GM23338 (cell line): ENCODE measurements at regions not wholly inside any gene's neighbourhood (a gene's known extent, or its start where the extent isn't known, plus 50 kb on each side); places are given as distances from the start of the nearest gene placed in this dataset.

Experiments used
- ATAC-seq: fragments of 200-7000 bp; cut with Tn5 transposase; 3 replicates; pipeline ENCODE4 v1.9.1; 2020
- DNase-seq: peaks from one replicate; pipeline ENCODE4 v3.0.0-alpha.2; 2015; ENCODE audit warnings: low spot score
- H2AFZ ChIP-seq: fragments of 200-600 bp; sonication (generic); 2 replicates; pipeline ENCODE4 v1.8.0; 2016; ENCODE audit warnings: antibody characterized with exemption, mild to moderate bottlenecking, moderate library complexity
- H3F3A ChIP-seq: fragments of 200-600 bp; sonication (generic); replicated peaks from 2 replicates; pipeline ENCODE4 v1.8.0; 2017; ENCODE audit warnings: antibody characterized with exemption, mixed run types, low read depth
- H3K27ac ChIP-seq: fragments of 200-600 bp; sonication (generic); 2 replicates; pipeline ENCODE4 v1.6.1; 2016; ENCODE audit warnings: low read depth
- H3K27me3 ChIP-seq: fragments of 200-600 bp; sonication (generic); 2 replicates; pipeline ENCODE4 v1.8.0; 2016; ENCODE audit warnings: mild to moderate bottlenecking, mixed run types, moderate library complexity; ENCODE audit not compliant: insufficient read depth
- H3K36me3 ChIP-seq: fragments of 200-600 bp; sonication (generic); 2 replicates; pipeline ENCODE4 v1.8.0; 2016; ENCODE audit warnings: mild to moderate bottlenecking; ENCODE audit not compliant: insufficient read depth
- H3K4me1 ChIP-seq: fragments of 200-600 bp; sonication (generic); 2 replicates; pipeline ENCODE4 v1.8.0; 2016; ENCODE audit warnings: mild to moderate bottlenecking, moderate library complexity; ENCODE audit not compliant: insufficient read depth
- H3K4me2 ChIP-seq: fragments of 200-600 bp; sonication (generic); 2 replicates; pipeline ENCODE4 v1.7.1; 2017; ENCODE audit warnings: mixed run types
- H3K4me3 ChIP-seq: fragments of 200-600 bp; sonication (generic); 2 replicates; pipeline ENCODE4 v1.6.1; 2016; ENCODE audit warnings: mixed run types
- H3K79me2 ChIP-seq: fragments of 200-600 bp; sonication (generic); replicated peaks from 2 replicates; pipeline ENCODE4 v1.8.0; 2017; ENCODE audit warnings: mild to moderate bottlenecking; ENCODE audit not compliant: insufficient read depth
- H3K9me2 ChIP-seq: fragments of 200-600 bp; sonication (generic); 2 replicates; pipeline ENCODE4 v1.8.0; 2017; ENCODE audit not compliant: insufficient read depth
- H4K20me1 ChIP-seq: fragments of 200-600 bp; sonication (generic); replicated peaks from 2 replicates; pipeline ENCODE4 v1.8.0; 2017; ENCODE audit warnings: mild to moderate bottlenecking; ENCODE audit not compliant: insufficient read depth
- H3K27ac Mint-ChIP-seq: 2 replicates; pipeline ENCODE4 v1.8.0; 2020; ENCODE audit warnings: inconsistent platforms, mild to moderate bottlenecking, moderate library complexity, mixed read lengths
- H3K27me3 Mint-ChIP-seq: 3 replicates; pipeline ENCODE4 v1.8.0; 2022; ENCODE audit warnings: low read depth, mild to moderate bottlenecking, moderate library complexity, mixed read lengths, inconsistent platforms; ENCODE audit not compliant: insufficient read depth, poor library complexity
- H3K36me3 Mint-ChIP-seq: 3 replicates; pipeline ENCODE4 v1.8.0; 2021; ENCODE audit warnings: low read depth, mild to moderate bottlenecking, inconsistent platforms, moderate library complexity, mixed read lengths
- H3K4me1 Mint-ChIP-seq: 3 replicates; pipeline ENCODE4 v1.8.0; 2020; ENCODE audit warnings: mild to moderate bottlenecking, inconsistent platforms, mixed read lengths
- H3K4me3 Mint-ChIP-seq: 3 replicates; pipeline ENCODE4 v1.8.0; 2021; ENCODE audit warnings: moderate library complexity, mild to moderate bottlenecking, inconsistent platforms, mixed read lengths
- H3K9me3 Mint-ChIP-seq: 3 replicates; pipeline ENCODE4 v1.8.0; 2020; ENCODE audit warnings: moderate library complexity, mild to moderate bottlenecking, inconsistent platforms, mixed read lengths
- CREB1 ChIP-seq: fragments of 250-450 bp; sonication (Bioruptor Pico); IDR thresholded peaks from 2 replicates; pipeline ENCODE4 v1.5.0; 2020; ENCODE audit warnings: low read depth, mild to moderate bottlenecking, moderate library complexity
- EZH2 ChIP-seq: fragments of 200-600 bp; sonication (generic); IDR thresholded peaks from one replicate; pipeline ENCODE4 v1.8.0; 2017; ENCODE audit warnings: antibody characterized with exemption, mild to moderate bottlenecking, low read depth; ENCODE audit not compliant: unreplicated experiment
- EZH2phosphoT487 ChIP-seq: fragments of 200-600 bp; sonication (generic); IDR thresholded peaks from one replicate; pipeline ENCODE4 v1.8.1; 2018; ENCODE audit warnings: antibody characterized with exemption; ENCODE audit not compliant: unreplicated experiment
- JUNB ChIP-seq: IDR thresholded peaks from one replicate; pipeline ENCODE4 v1.6.1; 2016; ENCODE audit warnings: antibody characterized with exemption; ENCODE audit not compliant: unreplicated experiment
- NANOG ChIP-seq: IDR thresholded peaks from 2 replicates; pipeline ENCODE4 v1.6.1; 2016; ENCODE audit warnings: antibody characterized with exemption, borderline replicate concordance
- POLR2AphosphoS5 ChIP-seq: IDR thresholded peaks from 2 replicates; pipeline ENCODE4 v1.6.1; 2016; ENCODE audit warnings: antibody characterized with exemption, low read depth
- STAT1 ChIP-seq: IDR thresholded peaks from one replicate; pipeline ENCODE4 v1.6.1; 2016; ENCODE audit warnings: antibody characterized with exemption; ENCODE audit not compliant: unreplicated experiment
- ZNF114 ChIP-seq: fragments of 250-450 bp; sonication (Bioruptor Pico); IDR thresholded peaks from 2 replicates; pipeline ENCODE4 v1.5.0; 2020; ENCODE audit warnings: mild to moderate bottlenecking, moderate library complexity
- ZNF331 ChIP-seq: fragments of 250-450 bp; sonication (Bioruptor Pico); IDR thresholded peaks from 2 replicates; pipeline ENCODE4 v1.5.0; 2020; ENCODE audit warnings: low read depth, mild to moderate bottlenecking, moderate library complexity
- TF ChIP-seq, protein P1 (sequence below): fragments of 250-450 bp; sonication (Bioruptor Pico); IDR thresholded peaks from 2 replicates; pipeline ENCODE4 v1.5.0; 2020; ENCODE audit warnings: mild to moderate bottlenecking, moderate library complexity
- TF ChIP-seq, protein P2 (sequence below): IDR thresholded peaks from 2 replicates; pipeline ENCODE4 v1.6.1; 2016; ENCODE audit warnings: antibody characterized with exemption
- TF ChIP-seq, protein P3 (sequence below): IDR thresholded peaks from one replicate; pipeline ENCODE4 v1.6.1; 2018; ENCODE audit warnings: antibody characterized with exemption; ENCODE audit not compliant: unreplicated experiment
- TF ChIP-seq, protein P4 (sequence below), 2 experiments: fragments of 200-600 bp in 1 of 2; sonication (generic) in 1 of 2; conservative IDR thresholded peaks; 2 replicates each; pipeline versions ENCODE4 v1.5.1 to v1.6.1; 2016 to 2017; ENCODE audit warnings: antibody characterized with exemption in 2 of 2, low read depth in 2 of 2, mild to moderate bottlenecking in 2 of 2, moderate library complexity in 1 of 2

DNA sequence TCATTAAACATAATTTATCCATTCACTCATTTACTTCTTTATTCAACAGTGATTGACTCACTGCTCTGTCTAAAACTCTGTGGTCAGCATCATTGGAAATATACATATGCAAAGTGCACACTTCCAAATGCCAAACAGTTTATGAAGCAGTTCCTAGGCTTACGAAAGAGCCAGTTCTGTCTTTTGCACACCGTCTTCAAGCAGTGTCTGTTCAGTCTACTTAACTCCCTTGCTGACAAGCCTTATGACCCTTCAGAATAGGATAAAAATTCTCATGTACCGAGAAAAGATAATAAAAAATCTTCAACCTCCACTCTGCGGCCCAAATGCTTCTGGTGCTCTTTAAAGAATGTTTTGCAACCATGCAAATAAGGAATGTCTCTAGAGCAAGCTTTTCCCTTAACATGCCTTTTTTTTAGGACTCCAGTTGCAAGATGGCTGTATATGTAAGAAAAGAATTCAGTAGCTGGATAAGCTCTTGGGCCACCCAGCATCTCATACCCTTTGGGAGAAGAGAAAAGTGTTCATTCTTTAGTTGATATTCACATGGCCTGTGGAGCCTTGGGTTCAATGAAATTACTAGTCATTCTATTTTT is 1037.0 kb upstream of the SLIT2 start:
- 0 out of 3 replicates have a peak, but pooled peaks cover 3% of the 10 kb centered on the region for H3K9me3 Mint-ChIP-seq
- Histone ChIP-seq H4K20me1 (no peaks in the 10 kb centered on the region), H3K4me3 (no peak overlapping the region), H2AFZ (no peak overlapping the region), H3K36me3 (no peaks in the 10 kb centered on the region), H3K4me1 (no peaks in the 10 kb centered on the region), H3F3A (no peaks in the 10 kb centered on the region), H3K9me2 (no peaks in the 10 kb centered on the region), H3K79me2 (no peaks in the 10 kb centered on the region), H3K27ac (no peak overlapping the region), H3K27me3 (no peaks in the 10 kb centered on the region), H3K4me2 (no peak overlapping the region)
- no peak for ATAC-seq
- H3K27ac Mint-ChIP-seq: no peak overlapping the region
- peaks cover 3% of the 10 kb centered on the region; the same call in 1 of the 3 replicates for H3K36me3 Mint-ChIP-seq
- peaks cover 7% of the 10 kb centered on the region for H3K4me1 Mint-ChIP-seq
- no peak overlapping the region for H3K4me3 Mint-ChIP-seq
- TF ChIP-seq, protein P1, sequence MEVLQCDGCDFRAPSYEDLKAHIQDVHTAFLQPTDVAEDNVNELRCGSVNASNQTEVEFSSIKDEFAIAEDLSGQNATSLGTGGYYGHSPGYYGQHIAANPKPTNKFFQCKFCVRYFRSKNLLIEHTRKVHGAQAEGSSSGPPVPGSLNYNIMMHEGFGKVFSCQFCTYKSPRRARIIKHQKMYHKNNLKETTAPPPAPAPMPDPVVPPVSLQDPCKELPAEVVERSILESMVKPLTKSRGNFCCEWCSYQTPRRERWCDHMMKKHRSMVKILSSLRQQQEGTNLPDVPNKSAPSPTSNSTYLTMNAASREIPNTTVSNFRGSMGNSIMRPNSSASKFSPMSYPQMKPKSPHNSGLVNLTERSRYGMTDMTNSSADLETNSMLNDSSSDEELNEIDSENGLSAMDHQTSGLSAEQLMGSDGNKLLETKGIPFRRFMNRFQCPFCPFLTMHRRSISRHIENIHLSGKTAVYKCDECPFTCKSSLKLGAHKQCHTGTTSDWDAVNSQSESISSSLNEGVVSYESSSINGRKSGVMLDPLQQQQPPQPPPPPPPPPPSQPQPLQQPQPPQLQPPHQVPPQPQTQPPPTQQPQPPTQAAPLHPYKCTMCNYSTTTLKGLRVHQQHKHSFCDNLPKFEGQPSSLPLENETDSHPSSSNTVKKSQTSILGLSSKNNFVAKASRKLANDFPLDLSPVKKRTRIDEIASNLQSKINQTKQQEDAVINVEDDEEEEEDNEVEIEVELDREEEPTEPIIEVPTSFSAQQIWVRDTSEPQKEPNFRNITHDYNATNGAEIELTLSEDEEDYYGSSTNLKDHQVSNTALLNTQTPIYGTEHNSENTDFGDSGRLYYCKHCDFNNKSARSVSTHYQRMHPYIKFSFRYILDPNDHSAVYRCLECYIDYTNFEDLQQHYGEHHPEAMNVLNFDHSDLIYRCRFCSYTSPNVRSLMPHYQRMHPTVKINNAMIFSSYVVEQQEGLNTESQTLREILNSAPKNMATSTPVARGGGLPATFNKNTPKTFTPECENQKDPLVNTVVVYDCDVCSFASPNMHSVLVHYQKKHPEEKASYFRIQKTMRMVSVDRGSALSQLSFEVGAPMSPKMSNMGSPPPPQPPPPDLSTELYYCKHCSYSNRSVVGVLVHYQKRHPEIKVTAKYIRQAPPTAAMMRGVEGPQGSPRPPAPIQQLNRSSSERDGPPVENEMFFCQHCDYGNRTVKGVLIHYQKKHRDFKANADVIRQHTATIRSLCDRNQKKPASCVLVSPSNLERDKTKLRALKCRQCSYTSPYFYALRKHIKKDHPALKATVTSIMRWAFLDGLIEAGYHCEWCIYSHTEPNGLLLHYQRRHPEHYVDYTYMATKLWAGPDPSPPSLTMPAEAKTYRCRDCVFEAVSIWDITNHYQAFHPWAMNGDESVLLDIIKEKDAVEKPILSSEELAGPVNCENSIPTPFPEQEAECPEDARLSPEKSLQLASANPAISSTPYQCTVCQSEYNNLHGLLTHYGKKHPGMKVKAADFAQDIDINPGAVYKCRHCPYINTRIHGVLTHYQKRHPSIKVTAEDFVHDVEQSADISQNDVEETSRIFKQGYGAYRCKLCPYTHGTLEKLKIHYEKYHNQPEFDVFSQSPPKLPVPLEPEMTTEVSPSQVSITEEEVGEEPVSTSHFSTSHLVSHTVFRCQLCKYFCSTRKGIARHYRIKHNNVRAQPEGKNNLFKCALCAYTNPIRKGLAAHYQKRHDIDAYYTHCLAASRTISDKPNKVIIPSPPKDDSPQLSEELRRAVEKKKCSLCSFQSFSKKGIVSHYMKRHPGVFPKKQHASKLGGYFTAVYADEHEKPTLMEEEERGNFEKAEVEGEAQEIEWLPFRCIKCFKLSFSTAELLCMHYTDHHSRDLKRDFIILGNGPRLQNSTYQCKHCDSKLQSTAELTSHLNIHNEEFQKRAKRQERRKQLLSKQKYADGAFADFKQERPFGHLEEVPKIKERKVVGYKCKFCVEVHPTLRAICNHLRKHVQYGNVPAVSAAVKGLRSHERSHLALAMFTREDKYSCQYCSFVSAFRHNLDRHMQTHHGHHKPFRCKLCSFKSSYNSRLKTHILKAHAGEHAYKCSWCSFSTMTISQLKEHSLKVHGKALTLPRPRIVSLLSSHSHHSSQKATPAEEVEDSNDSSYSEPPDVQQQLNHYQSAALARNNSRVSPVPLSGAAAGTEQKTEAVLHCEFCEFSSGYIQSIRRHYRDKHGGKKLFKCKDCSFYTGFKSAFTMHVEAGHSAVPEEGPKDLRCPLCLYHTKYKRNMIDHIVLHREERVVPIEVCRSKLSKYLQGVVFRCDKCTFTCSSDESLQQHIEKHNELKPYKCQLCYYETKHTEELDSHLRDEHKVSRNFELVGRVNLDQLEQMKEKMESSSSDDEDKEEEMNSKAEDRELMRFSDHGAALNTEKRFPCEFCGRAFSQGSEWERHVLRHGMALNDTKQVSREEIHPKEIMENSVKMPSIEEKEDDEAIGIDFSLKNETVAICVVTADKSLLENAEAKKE (CRISPR knock-in tag): no peak
- TF ChIP-seq STAT1 (no peak), JUNB (no peak), CREB1 (CRISPR knock-in tag) (no peak), EZH2phosphoT487 (no peak), ZNF331 (CRISPR knock-in tag) (no peak), POLR2AphosphoS5 (no peak), EZH2 (no peak), NANOG (no peak), ZNF114 (CRISPR knock-in tag) (no peak)
- TF ChIP-seq, protein P2, sequence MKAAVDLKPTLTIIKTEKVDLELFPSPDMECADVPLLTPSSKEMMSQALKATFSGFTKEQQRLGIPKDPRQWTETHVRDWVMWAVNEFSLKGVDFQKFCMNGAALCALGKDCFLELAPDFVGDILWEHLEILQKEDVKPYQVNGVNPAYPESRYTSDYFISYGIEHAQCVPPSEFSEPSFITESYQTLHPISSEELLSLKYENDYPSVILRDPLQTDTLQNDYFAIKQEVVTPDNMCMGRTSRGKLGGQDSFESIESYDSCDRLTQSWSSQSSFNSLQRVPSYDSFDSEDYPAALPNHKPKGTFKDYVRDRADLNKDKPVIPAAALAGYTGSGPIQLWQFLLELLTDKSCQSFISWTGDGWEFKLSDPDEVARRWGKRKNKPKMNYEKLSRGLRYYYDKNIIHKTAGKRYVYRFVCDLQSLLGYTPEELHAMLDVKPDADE: no peak
- TF ChIP-seq, protein P3, sequence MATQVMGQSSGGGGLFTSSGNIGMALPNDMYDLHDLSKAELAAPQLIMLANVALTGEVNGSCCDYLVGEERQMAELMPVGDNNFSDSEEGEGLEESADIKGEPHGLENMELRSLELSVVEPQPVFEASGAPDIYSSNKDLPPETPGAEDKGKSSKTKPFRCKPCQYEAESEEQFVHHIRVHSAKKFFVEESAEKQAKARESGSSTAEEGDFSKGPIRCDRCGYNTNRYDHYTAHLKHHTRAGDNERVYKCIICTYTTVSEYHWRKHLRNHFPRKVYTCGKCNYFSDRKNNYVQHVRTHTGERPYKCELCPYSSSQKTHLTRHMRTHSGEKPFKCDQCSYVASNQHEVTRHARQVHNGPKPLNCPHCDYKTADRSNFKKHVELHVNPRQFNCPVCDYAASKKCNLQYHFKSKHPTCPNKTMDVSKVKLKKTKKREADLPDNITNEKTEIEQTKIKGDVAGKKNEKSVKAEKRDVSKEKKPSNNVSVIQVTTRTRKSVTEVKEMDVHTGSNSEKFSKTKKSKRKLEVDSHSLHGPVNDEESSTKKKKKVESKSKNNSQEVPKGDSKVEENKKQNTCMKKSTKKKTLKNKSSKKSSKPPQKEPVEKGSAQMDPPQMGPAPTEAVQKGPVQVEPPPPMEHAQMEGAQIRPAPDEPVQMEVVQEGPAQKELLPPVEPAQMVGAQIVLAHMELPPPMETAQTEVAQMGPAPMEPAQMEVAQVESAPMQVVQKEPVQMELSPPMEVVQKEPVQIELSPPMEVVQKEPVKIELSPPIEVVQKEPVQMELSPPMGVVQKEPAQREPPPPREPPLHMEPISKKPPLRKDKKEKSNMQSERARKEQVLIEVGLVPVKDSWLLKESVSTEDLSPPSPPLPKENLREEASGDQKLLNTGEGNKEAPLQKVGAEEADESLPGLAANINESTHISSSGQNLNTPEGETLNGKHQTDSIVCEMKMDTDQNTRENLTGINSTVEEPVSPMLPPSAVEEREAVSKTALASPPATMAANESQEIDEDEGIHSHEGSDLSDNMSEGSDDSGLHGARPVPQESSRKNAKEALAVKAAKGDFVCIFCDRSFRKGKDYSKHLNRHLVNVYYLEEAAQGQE: no peak
- TF ChIP-seq, protein P4, sequence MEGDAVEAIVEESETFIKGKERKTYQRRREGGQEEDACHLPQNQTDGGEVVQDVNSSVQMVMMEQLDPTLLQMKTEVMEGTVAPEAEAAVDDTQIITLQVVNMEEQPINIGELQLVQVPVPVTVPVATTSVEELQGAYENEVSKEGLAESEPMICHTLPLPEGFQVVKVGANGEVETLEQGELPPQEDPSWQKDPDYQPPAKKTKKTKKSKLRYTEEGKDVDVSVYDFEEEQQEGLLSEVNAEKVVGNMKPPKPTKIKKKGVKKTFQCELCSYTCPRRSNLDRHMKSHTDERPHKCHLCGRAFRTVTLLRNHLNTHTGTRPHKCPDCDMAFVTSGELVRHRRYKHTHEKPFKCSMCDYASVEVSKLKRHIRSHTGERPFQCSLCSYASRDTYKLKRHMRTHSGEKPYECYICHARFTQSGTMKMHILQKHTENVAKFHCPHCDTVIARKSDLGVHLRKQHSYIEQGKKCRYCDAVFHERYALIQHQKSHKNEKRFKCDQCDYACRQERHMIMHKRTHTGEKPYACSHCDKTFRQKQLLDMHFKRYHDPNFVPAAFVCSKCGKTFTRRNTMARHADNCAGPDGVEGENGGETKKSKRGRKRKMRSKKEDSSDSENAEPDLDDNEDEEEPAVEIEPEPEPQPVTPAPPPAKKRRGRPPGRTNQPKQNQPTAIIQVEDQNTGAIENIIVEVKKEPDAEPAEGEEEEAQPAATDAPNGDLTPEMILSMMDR (conservative IDR thresholded peaks at IDR 0.05; ENCODE audit: low read depth in 2 of 2): no peak
- H3K27me3 Mint-ChIP-seq: no peaks in the 10 kb centered on the region
- no peak for DNase-seq
